Loucy (cell line): ENCODE measurements at regions not wholly inside any gene's neighbourhood (a gene's known extent, or its start where the extent isn't known, plus 50 kb on each side); places are given as distances from the start of the nearest gene placed in this dataset.

Experiments used
- CTCF ChIP-seq: fragments of 200-600 bp; sonication (generic); conservative IDR thresholded peaks from 2 replicates; pipeline ENCODE4 v1.5.1; 2014; ENCODE audit warnings: mild to moderate bottlenecking, antibody characterized with exemption, low read length
- EZH2phosphoT487 ChIP-seq: fragments of 200-600 bp; IDR thresholded peaks from 2 replicates; pipeline ENCODE4 v1.6.1; 2018; ENCODE audit warnings: antibody characterized with exemption, mild to moderate bottlenecking, moderate library complexity, borderline replicate concordance

DNA sequence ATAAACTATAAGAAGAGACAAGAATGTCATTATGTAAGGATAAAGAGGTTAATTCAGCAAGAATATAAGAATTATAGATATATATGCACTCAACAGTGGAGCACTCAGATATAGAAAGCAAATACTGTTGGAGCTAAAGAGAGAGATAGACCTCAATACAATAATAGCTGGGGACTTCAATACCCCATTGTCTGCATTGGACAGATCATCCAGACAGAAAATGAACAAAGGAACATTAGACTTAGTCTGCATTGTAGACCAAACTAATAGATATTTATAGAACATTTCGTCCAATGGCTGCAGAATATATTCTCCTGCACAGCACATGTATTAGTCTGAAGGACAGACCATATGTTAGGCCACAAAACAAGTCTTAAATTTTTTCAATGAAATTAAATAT is 777.1 kb downstream of the CDH18 start:
- TF ChIP-seq CTCF (no peak), EZH2phosphoT487 (no peak)
